ENCODE measurements at regions not wholly inside any gene's neighbourhood (a gene's known extent, or its start where the extent isn't known, plus 50 kb on each side); places are given as distances from the start of the nearest gene placed in this dataset.

DNA sequence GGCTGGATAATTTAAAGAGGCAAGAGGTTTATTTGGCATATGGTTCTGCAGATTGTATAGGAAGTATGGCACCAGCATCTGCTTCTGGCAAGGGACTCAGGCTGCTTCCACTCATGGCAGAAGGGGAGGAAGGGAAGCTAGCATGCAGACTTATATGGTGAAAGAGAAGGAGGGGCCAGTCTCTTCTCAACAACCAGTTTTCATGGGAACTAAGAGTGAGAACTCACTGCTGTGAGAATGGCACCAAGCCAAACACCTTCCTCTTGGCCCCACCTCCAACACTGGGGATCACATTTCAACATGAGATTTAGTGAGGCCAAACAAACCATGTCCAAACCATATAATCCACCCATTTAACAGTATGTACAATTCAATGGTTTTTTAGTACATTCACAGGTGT lies 113.3 kb upstream of the SHB start:
- Histone ChIP-seq H3K9ac (ENCODE audit: low read depth in 1 of 2, low read length in 2 of 2) (no peak overlapping the region), H3K27ac (ENCODE audit: low read depth, low read length) (no peak overlapping the region), H3K4me3 (ENCODE audit: low read depth in 1 of 2, low read length in 2 of 2) (no peak overlapping the region), H3K27me3 (ENCODE audit: control insufficient read depth in 1 of 2, insufficient read depth in 2 of 2, low read length in 2 of 2) (no peaks in the 10 kb centered on the region), H3K9me3 (ENCODE audit: control insufficient read depth in 1 of 2, low read length in 2 of 2) (no peaks in the 10 kb centered on the region), H3K36me3 (ENCODE audit: control insufficient read depth in 1 of 2, insufficient read depth in 2 of 2, low read length in 2 of 2) (no peaks in the 10 kb centered on the region), H3K4me1 (ENCODE audit: control insufficient read depth in 1 of 2, insufficient read depth in 2 of 2, low read length in 2 of 2) (no peaks in the 10 kb centered on the region)

DNA sequence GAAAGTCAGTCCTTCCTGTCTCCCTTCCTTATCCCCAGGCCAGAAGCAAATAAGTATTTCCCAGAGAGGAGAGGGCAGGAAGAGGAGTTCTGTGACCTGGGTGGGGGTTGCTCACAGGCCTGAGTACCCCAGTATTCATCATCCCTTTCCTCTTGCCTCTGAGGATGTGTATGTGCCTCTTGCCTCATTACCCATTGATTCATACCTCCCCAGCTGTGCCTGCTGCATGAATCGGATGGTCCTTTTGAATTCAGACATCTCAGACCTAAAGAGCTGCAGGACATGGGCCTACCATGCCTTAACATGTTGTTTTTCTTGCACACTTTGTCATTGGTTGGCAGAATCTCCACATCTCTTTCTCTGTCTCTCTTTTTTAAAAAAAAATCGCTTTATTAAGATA lies 112.8 kb upstream of the SHB start:
- H3K36me3 ChIP-seq (ENCODE audit: control insufficient read depth in 1 of 2, insufficient read depth in 2 of 2, low read length in 2 of 2): no peaks in the 10 kb centered on the region
- H3K9ac ChIP-seq (ENCODE audit: low read depth in 1 of 2, low read length in 2 of 2): no peak overlapping the region
- no peak overlapping the region for H3K4me3 ChIP-seq (ENCODE audit: low read depth in 1 of 2, low read length in 2 of 2)
- no peaks in the 10 kb centered on the region for H3K4me1 ChIP-seq (ENCODE audit: control insufficient read depth in 1 of 2, insufficient read depth in 2 of 2, low read length in 2 of 2)
- no peaks in the 10 kb centered on the region for H3K27me3 ChIP-seq (ENCODE audit: control insufficient read depth in 1 of 2, insufficient read depth in 2 of 2, low read length in 2 of 2)
- H3K9me3 ChIP-seq (ENCODE audit: control insufficient read depth in 1 of 2, low read length in 2 of 2): no peaks in the 10 kb centered on the region
- H3K27ac ChIP-seq (ENCODE audit: low read depth, low read length): no peak overlapping the region

GRCh38 chr9:38181232-38181631 lies 112.2 kb upstream of the SHB start:
- Histone ChIP-seq H3K9me3 (ENCODE audit: control insufficient read depth in 1 of 2, low read length in 2 of 2) (no peaks in the 10 kb centered on the region), H3K4me3 (ENCODE audit: low read depth in 1 of 2, low read length in 2 of 2) (no peak overlapping the region), H3K4me1 (ENCODE audit: control insufficient read depth in 1 of 2, insufficient read depth in 2 of 2, low read length in 2 of 2) (no peaks in the 10 kb centered on the region), H3K36me3 (ENCODE audit: control insufficient read depth in 1 of 2, insufficient read depth in 2 of 2, low read length in 2 of 2) (no peaks in the 10 kb centered on the region), H3K9ac (ENCODE audit: low read depth in 1 of 2, low read length in 2 of 2) (no peak overlapping the region), H3K27ac (ENCODE audit: low read depth, low read length) (no peak overlapping the region), H3K27me3 (ENCODE audit: control insufficient read depth in 1 of 2, insufficient read depth in 2 of 2, low read length in 2 of 2) (no peaks in the 10 kb centered on the region)

DNA sequence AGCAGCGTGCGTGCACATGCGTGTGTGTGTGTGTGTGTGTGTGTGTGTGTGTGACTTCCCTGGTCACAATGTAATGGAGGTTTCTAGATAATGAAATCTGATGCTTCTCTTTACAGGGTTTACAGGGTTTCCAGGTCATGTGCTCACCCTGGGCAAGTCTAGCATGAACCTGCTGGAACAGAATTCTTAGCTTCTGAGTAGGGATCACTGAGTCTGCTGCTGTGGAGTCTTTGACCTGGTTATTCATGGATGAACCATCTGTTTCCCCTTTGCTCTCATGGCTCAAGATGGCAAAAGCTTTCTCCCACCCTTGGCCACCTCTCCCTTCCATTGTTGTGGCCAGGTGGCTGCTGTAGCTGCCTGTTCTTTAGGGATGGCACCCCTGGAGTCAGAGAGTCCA lies 111.6 kb upstream of the SHB start:
- Histone ChIP-seq H3K9ac (ENCODE audit: low read depth in 1 of 2, low read length in 2 of 2) (no peak overlapping the region), H3K27ac (ENCODE audit: low read depth, low read length) (no peak overlapping the region), H3K4me1 (ENCODE audit: control insufficient read depth in 1 of 2, insufficient read depth in 2 of 2, low read length in 2 of 2) (no peaks in the 10 kb centered on the region), H3K9me3 (ENCODE audit: control insufficient read depth in 1 of 2, low read length in 2 of 2) (no peaks in the 10 kb centered on the region), H3K4me3 (ENCODE audit: low read depth in 1 of 2, low read length in 2 of 2) (no peak overlapping the region), H3K27me3 (ENCODE audit: control insufficient read depth in 1 of 2, insufficient read depth in 2 of 2, low read length in 2 of 2) (no peaks in the 10 kb centered on the region), H3K36me3 (ENCODE audit: control insufficient read depth in 1 of 2, insufficient read depth in 2 of 2, low read length in 2 of 2) (no peaks in the 10 kb centered on the region)

DNA sequence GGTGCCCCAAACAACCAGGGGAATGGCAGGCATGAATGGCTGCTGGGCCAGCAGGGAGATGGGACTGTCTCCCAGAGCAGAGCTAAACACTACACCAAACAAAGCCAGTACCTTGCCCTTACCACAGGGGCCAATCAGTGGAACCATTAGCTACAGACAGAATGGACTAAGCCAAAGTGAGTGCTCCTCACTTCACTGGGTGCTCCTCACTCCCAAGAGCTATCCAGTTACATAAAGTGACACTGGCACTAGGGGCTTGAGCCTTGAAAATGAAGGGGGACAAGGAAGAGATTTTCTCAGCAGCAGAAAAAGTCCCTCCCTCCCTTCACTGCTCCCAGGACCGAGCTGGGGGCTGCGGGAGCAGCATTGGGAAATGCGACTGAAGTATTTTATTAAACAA lies 110.9 kb upstream of the SHB start:
- Histone ChIP-seq H3K9ac (ENCODE audit: low read depth in 1 of 2, low read length in 2 of 2) (no peak overlapping the region), H3K4me3 (ENCODE audit: low read depth in 1 of 2, low read length in 2 of 2) (no peak overlapping the region), H3K4me1 (ENCODE audit: control insufficient read depth in 1 of 2, insufficient read depth in 2 of 2, low read length in 2 of 2) (no peaks in the 10 kb centered on the region), H3K27ac (ENCODE audit: low read depth, low read length) (no peak overlapping the region), H3K27me3 (ENCODE audit: control insufficient read depth in 1 of 2, insufficient read depth in 2 of 2, low read length in 2 of 2) (no peaks in the 10 kb centered on the region), H3K36me3 (ENCODE audit: control insufficient read depth in 1 of 2, insufficient read depth in 2 of 2, low read length in 2 of 2) (no peaks in the 10 kb centered on the region), H3K9me3 (ENCODE audit: control insufficient read depth in 1 of 2, low read length in 2 of 2) (no peaks in the 10 kb centered on the region)

GRCh38 chr9:38178237-38178636 lies 109.2 kb upstream of the SHB start:
- Histone ChIP-seq H3K9ac (ENCODE audit: low read depth in 1 of 2, low read length in 2 of 2) (no peak overlapping the region), H3K4me3 (ENCODE audit: low read depth in 1 of 2, low read length in 2 of 2) (no peak overlapping the region), H3K36me3 (ENCODE audit: control insufficient read depth in 1 of 2, insufficient read depth in 2 of 2, low read length in 2 of 2) (no peaks in the 10 kb centered on the region), H3K4me1 (ENCODE audit: control insufficient read depth in 1 of 2, insufficient read depth in 2 of 2, low read length in 2 of 2) (no peaks in the 10 kb centered on the region), H3K27me3 (ENCODE audit: control insufficient read depth in 1 of 2, insufficient read depth in 2 of 2, low read length in 2 of 2) (no peaks in the 10 kb centered on the region), H3K27ac (ENCODE audit: low read depth, low read length) (no peak overlapping the region), H3K9me3 (ENCODE audit: control insufficient read depth in 1 of 2, low read length in 2 of 2) (no peaks in the 10 kb centered on the region)

GRCh38 chr9:38177680-38178079 lies 108.7 kb upstream of the SHB start:
- no peak overlapping the region for H3K4me3 ChIP-seq (ENCODE audit: low read depth in 1 of 2, low read length in 2 of 2)
- H3K27ac ChIP-seq (ENCODE audit: low read depth, low read length): no peak overlapping the region
- no peaks in the 10 kb centered on the region for H3K4me1 ChIP-seq (ENCODE audit: control insufficient read depth in 1 of 2, insufficient read depth in 2 of 2, low read length in 2 of 2)
- H3K9me3 ChIP-seq (ENCODE audit: control insufficient read depth in 1 of 2, low read length in 2 of 2): no peaks in the 10 kb centered on the region
- no peak overlapping the region for H3K9ac ChIP-seq (ENCODE audit: low read depth in 1 of 2, low read length in 2 of 2)
- H3K27me3 ChIP-seq (ENCODE audit: control insufficient read depth in 1 of 2, insufficient read depth in 2 of 2, low read length in 2 of 2): no peaks in the 10 kb centered on the region
- H3K36me3 ChIP-seq (ENCODE audit: control insufficient read depth in 1 of 2, insufficient read depth in 2 of 2, low read length in 2 of 2): no peaks in the 10 kb centered on the region

DNA sequence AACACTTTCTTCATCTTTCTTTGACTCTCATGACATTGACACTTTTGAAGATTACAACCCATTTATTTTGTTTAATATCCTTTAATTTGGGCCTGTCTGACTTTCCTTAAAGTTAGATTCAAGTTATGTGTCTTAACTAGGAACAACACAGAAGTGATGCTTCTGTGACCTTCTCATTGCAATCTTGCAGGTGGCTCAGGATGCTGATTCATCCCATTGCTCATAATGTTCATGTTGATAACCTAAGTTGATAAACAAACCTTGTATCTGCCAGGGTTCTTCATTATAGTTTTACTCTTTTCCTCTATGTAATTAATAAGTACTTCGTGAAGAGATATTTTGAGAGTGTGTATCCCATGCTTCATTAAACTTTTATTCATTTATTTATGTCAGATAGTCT lies 107.2 kb upstream of the SHB start:
- Histone ChIP-seq H3K27me3 (ENCODE audit: control insufficient read depth in 1 of 2, insufficient read depth in 2 of 2, low read length in 2 of 2) (no peaks in the 10 kb centered on the region), H3K27ac (ENCODE audit: low read depth, low read length) (no peak overlapping the region), H3K4me1 (ENCODE audit: control insufficient read depth in 1 of 2, insufficient read depth in 2 of 2, low read length in 2 of 2) (no peaks in the 10 kb centered on the region), H3K36me3 (ENCODE audit: control insufficient read depth in 1 of 2, insufficient read depth in 2 of 2, low read length in 2 of 2) (no peaks in the 10 kb centered on the region), H3K9ac (ENCODE audit: low read depth in 1 of 2, low read length in 2 of 2) (no peak overlapping the region), H3K4me3 (ENCODE audit: low read depth in 1 of 2, low read length in 2 of 2) (no peak overlapping the region), H3K9me3 (ENCODE audit: control insufficient read depth in 1 of 2, low read length in 2 of 2) (no peaks in the 10 kb centered on the region)

- peaks cover 3 to 4% of the 10 kb centered on the region in 2 donors for H3K9me3 ChIP-seq (ENCODE audit: control insufficient read depth in 1 of 2, low read length in 2 of 2)
- H3K4me3 ChIP-seq (ENCODE audit: low read depth in 1 of 2, low read length in 2 of 2): no peak overlapping the region
- H3K4me1 ChIP-seq (ENCODE audit: control insufficient read depth in 1 of 2, insufficient read depth in 2 of 2, low read length in 2 of 2): no peaks in the 10 kb centered on the region
- H3K9ac ChIP-seq (ENCODE audit: low read depth in 1 of 2, low read length in 2 of 2): no peak overlapping the region
- H3K27me3 ChIP-seq (ENCODE audit: control insufficient read depth in 1 of 2, insufficient read depth in 2 of 2, low read length in 2 of 2): no peaks in the 10 kb centered on the region
- H3K27ac ChIP-seq (ENCODE audit: low read depth, low read length): no peak overlapping the region
- H3K36me3 ChIP-seq (ENCODE audit: control insufficient read depth in 1 of 2, insufficient read depth in 2 of 2, low read length in 2 of 2): no peaks in the 10 kb centered on the region
Observed at GRCh38 chr9:38175423-38175822, 106.4 kb upstream of the SHB start.

GRCh38 chr9:38172586-38172985 lies 103.6 kb upstream of the SHB start:
- Histone ChIP-seq H3K27ac (ENCODE audit: low read depth, low read length) (no peak overlapping the region), H3K36me3 (ENCODE audit: control insufficient read depth in 1 of 2, insufficient read depth in 2 of 2, low read length in 2 of 2) (no peaks in the 10 kb centered on the region)

DNA sequence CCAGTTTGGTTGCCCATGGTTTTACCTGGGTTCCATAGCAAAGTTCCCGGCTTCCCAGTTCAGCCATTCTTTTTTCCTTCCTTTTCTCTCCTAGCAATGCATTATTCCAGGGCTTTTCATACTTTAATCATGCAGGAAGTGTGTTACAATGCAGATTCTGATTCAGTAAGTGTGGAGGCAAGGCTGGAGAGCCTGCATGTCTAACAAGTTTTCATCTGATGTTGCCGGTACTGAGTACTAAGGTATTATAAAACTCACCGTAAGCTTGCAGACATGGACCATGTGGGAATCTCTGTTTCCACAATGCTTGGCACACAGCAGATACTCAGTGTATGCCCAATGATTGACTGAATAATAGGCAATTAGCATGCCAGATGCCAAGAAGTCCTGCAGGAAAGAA lies 102.9 kb upstream of the SHB start:
- H3K27me3 ChIP-seq (ENCODE audit: control insufficient read depth in 1 of 2, insufficient read depth in 2 of 2, low read length in 2 of 2): peaks cover 0 to 4% of the 10 kb centered on the region in 2 donors
- H3K4me3 ChIP-seq (ENCODE audit: low read depth in 1 of 2, low read length in 2 of 2): no peak overlapping the region
- H3K27ac ChIP-seq (ENCODE audit: low read depth, low read length): no peak overlapping the region
- H3K4me1 ChIP-seq (ENCODE audit: control insufficient read depth in 1 of 2, insufficient read depth in 2 of 2, low read length in 2 of 2): no peaks in the 10 kb centered on the region
- peaks cover 4 to 6% of the 10 kb centered on the region in 2 donors for H3K9me3 ChIP-seq (ENCODE audit: control insufficient read depth in 1 of 2, low read length in 2 of 2)
- H3K9ac ChIP-seq (ENCODE audit: low read depth in 1 of 2, low read length in 2 of 2): no peak overlapping the region
- H3K36me3 ChIP-seq (ENCODE audit: control insufficient read depth in 1 of 2, insufficient read depth in 2 of 2, low read length in 2 of 2): no peaks in the 10 kb centered on the region

More at GRCh38 chr9:38172586-38172985, 103.6 kb upstream of the SHB start:
- Histone ChIP-seq H3K4me3 (ENCODE audit: low read depth in 1 of 2, low read length in 2 of 2) (no peak overlapping the region), H3K9ac (ENCODE audit: low read depth in 1 of 2, low read length in 2 of 2) (no peak overlapping the region), H3K27me3 (ENCODE audit: control insufficient read depth in 1 of 2, insufficient read depth in 2 of 2, low read length in 2 of 2) (no peaks in the 10 kb centered on the region), H3K4me1 (ENCODE audit: control insufficient read depth in 1 of 2, insufficient read depth in 2 of 2, low read length in 2 of 2) (no peaks in the 10 kb centered on the region), H3K9me3 (ENCODE audit: control insufficient read depth in 1 of 2, low read length in 2 of 2) (peaks cover 4 to 6% of the 10 kb centered on the region in 2 donors)

All from duodenal mucosa (tissue), 2 donors.